K562 (cell line): ENCODE measurements at regions not wholly inside any gene's neighbourhood (a gene's known extent, or its start where the extent isn't known, plus 50 kb on each side); places are given as distances from the start of the nearest gene placed in this dataset.

ENCODE experiments used
- ATAC-seq: fragments of 200-7000 bp; cut with Tn5 transposase; 3 replicates; pipeline ENCODE4 v1.9.1; 2020; ENCODE audit warnings: moderate library complexity
- BruUV-seq: library from RNA; stranded (reverse); fragments of 400-500 nt; replicated peaks from 2 replicates; lab custom pipeline; 2021; lab: Mats Ljungman, UMichigan
- CTCF ChIA-PET: fragments of 300-600 bp; formaldehyde crosslinking; extraction: SDS; loops from one replicate; lab custom pipeline; 2021; ENCODE audit warnings: low intra/inter-chr PET ratio; lab: Yijun Ruan, JAX
- POLR2A ChIA-PET: fragments of 300-600, 350-650 bp; sonication (Branson Sonifier 250); formaldehyde crosslinking; extraction: SDS; loops from one replicate; lab custom pipeline; 2021; ENCODE audit warnings: antibody characterized with exemption, inconsistent platforms; lab: Yijun Ruan, JAX
- DNase-seq, 4 experiments: peaks; one replicate each; pipeline versions ENCODE4 v3.0.0 to v3.0.0-alpha.2; 2011 to 2018; ENCODE audit warnings: low spot score in 3 of 4, mixed read lengths in 3 of 4; ENCODE audit errors: extremely low read depth in 1 of 4
- FAIRE-seq: peaks from 2 replicates; lab custom pipeline; 2011; peaks lifted over from hg19 to GRCh38; lab: Jason Lieb, UNC
- H2AFZ ChIP-seq: 2 replicates; pipeline ENCODE4 v1.6.0; 2011; ENCODE audit warnings: low read depth, low read length, control low read depth, inconsistent platforms
- H3K27ac ChIP-seq: fragments of 200-600 bp; 3 replicates; pipeline ENCODE4 v1.8.0; 2011; ENCODE audit warnings: low read depth, mild to moderate bottlenecking, control low read depth, inconsistent platforms, low read length, moderate library complexity, mixed read lengths; ENCODE audit errors: extremely low read depth
- H3K27me3 ChIP-seq, 2 experiments: fragments of 300-600 bp in 1 of 2; 2 replicates in 1 of 2; 3 replicates in 1 of 2; pipeline versions ENCODE4 v1.6.0 to v1.8.0; 2011; ENCODE audit warnings: inconsistent platforms in 2 of 2, low read length in 2 of 2, mild to moderate bottlenecking in 1 of 2, mixed read lengths in 1 of 2, moderate library complexity in 1 of 2; ENCODE audit not compliant: control insufficient read depth in 2 of 2, insufficient read depth in 2 of 2
- H3K36me3 ChIP-seq: fragments of 300-600 bp; 3 replicates; pipeline ENCODE4 v1.8.0; 2011; ENCODE audit warnings: mild to moderate bottlenecking, low read length, inconsistent platforms; ENCODE audit not compliant: control insufficient read depth, insufficient read depth
- H3K4me1 ChIP-seq, 2 experiments: fragments of 200-600 bp in 1 of 2; replicated peaks in 1 of 2; 2 replicates in 1 of 2; 3 replicates in 1 of 2; pipeline versions ENCODE4 v1.5.1 to v1.8.0; 2011; ENCODE audit warnings: inconsistent platforms in 2 of 2, low read length in 2 of 2, mild to moderate bottlenecking in 1 of 2, mixed read lengths in 1 of 2, moderate library complexity in 1 of 2; ENCODE audit not compliant: control insufficient read depth in 2 of 2, insufficient read depth in 2 of 2
- H3K4me2 ChIP-seq: 2 replicates; pipeline ENCODE4 v1.6.1; 2011; ENCODE audit warnings: low read length, control low read depth, inconsistent platforms, mixed read lengths; ENCODE audit not compliant: insufficient read depth
- H3K4me3 ChIP-seq: fragments of 200-600 bp; sonication (generic), shearing (Covaris generic); 2 replicates; pipeline ENCODE4 v1.5.1; 2016; ENCODE audit warnings: control low read depth, inconsistent platforms
- H3K79me2 ChIP-seq: fragments of 200-600 bp; 3 replicates; pipeline ENCODE4 v1.8.0; 2011; ENCODE audit warnings: low read length, inconsistent platforms; ENCODE audit not compliant: control insufficient read depth, insufficient read depth
- H3K9ac ChIP-seq, 2 experiments: 2 replicates each; pipeline versions ENCODE4 v1.6.0 to v1.6.1; 2011; ENCODE audit warnings: low read depth in 2 of 2, low read length in 2 of 2, control low read depth in 1 of 2, inconsistent platforms in 1 of 2, mild to moderate bottlenecking in 1 of 2, mixed read lengths in 1 of 2; ENCODE audit not compliant: insufficient read depth in 1 of 2
- H3K9me1 ChIP-seq: one replicate; pipeline ENCODE4 v1.6.0; 2011; ENCODE audit warnings: inconsistent platforms, mild to moderate bottlenecking, low read length, moderate library complexity; ENCODE audit not compliant: control insufficient read depth, insufficient read depth
- H3K9me3 ChIP-seq: replicated peaks from 2 replicates; pipeline ENCODE4 v1.5.1; 2011; ENCODE audit warnings: low read depth, low read length, inconsistent platforms; ENCODE audit not compliant: control insufficient read depth, insufficient read depth
- H4K20me1 ChIP-seq: replicated peaks from 2 replicates; pipeline ENCODE4 v1.6.1; 2011; ENCODE audit warnings: low read length, inconsistent platforms, mixed read lengths; ENCODE audit not compliant: control insufficient read depth, insufficient read depth
- BRD9 ChIP-seq: fragments of 450-650 bp; IDR thresholded peaks from 2 replicates; pipeline ENCODE4 v1.6.1; 2018; ENCODE audit warnings: low read depth; ENCODE audit not compliant: partially characterized antibody
- C11orf30 ChIP-seq: fragments of 450-650 bp; IDR thresholded peaks from 2 replicates; pipeline ENCODE4 v1.6.1; 2016; ENCODE audit warnings: low read depth, mild to moderate bottlenecking
- CCAR2 ChIP-seq: fragments of 200-400 bp; formaldehyde crosslinking; IDR thresholded peaks from 2 replicates; pipeline ENCODE4 v1.6.1; 2017; ENCODE audit warnings: mild to moderate bottlenecking, low read depth, low read length
- CTBP1 ChIP-seq: fragments of 450-650 bp; IDR thresholded peaks from 2 replicates; pipeline ENCODE4 v1.6.1; 2016; ENCODE audit warnings: borderline replicate concordance
- ERF ChIP-seq: fragments of 450-650 bp; formaldehyde crosslinking; IDR thresholded peaks from 2 replicates; pipeline ENCODE4 v1.4.0; 2020; ENCODE audit warnings: mild to moderate bottlenecking, mixed read lengths
- GABPB2 ChIP-seq: fragments of 250-450 bp; sonication (Bioruptor Pico); conservative IDR thresholded peaks from 2 replicates; pipeline ENCODE4 v1.5.1; 2021; ENCODE audit warnings: mild to moderate bottlenecking
- MED1 ChIP-seq: sonication (generic); formaldehyde crosslinking; IDR thresholded peaks from 2 replicates; pipeline ENCODE4 v1.8.1; 2023; ENCODE audit warnings: missing genetic modification reagents, borderline replicate concordance
- RB1 ChIP-seq: fragments of 450-650 bp; IDR thresholded peaks from 2 replicates; pipeline ENCODE4 v1.6.1; 2017; ENCODE audit warnings: low read depth, mild to moderate bottlenecking
- RFX1 ChIP-seq: fragments of 450-650 bp; IDR thresholded peaks from 2 replicates; pipeline ENCODE4 v1.6.1; 2016; ENCODE audit warnings: mild to moderate bottlenecking, moderate library complexity
- SIX5 ChIP-seq, 2 experiments: IDR thresholded peaks; 2 replicates each; pipeline ENCODE4 v1.6.1; 2011; ENCODE audit warnings: low read length in 2 of 2, borderline replicate concordance in 1 of 2, low read depth in 1 of 2, mild to moderate bottlenecking in 1 of 2, moderate library complexity in 1 of 2; ENCODE audit not compliant: insufficient read depth in 1 of 2
- TRIM24 ChIP-seq, 2 experiments: fragments of 450-650 bp; IDR thresholded peaks; 2 replicates each; pipeline ENCODE4 v1.6.1; 2016
- USF2 ChIP-seq: sonication (generic); formaldehyde crosslinking; IDR thresholded peaks from 2 replicates; pipeline ENCODE4 v1.5.0; 2020; ENCODE audit warnings: missing genetic modification reagents
- ZC3H8 ChIP-seq: fragments of 450-650 bp; IDR thresholded peaks from 2 replicates; pipeline ENCODE4 v1.6.1; 2017
- ZNF316 ChIP-seq: fragments of 450-650 bp; IDR thresholded peaks from 2 replicates; pipeline ENCODE4 v1.6.1; 2016
- WGBS: fragments of 100-300 bp; shearing (Covaris generic); methylation state at CpG from one replicate; pipeline ENCODE4 v1.1.6; 2016; ENCODE audit warnings: low coverage, mixed read lengths; ENCODE audit not compliant: insufficient coverage; ENCODE audit errors: missing lambda C conversion rate; 5-methylcytosine and 5-hydroxymethylcytosine counted together
- in situ Hi-C: fragments of 300-500 bp; cut with MboI; formaldehyde crosslinking; loops from 4 replicates; pipeline ENCODE4 v1.15.0; 2018; ENCODE audit warnings: inconsistent platforms, mixed read lengths
- intact Hi-C: fragments of 100-400 bp; cut with micrococcal nuclease; formaldehyde crosslinking; loops from 2 replicates; pipeline ENCODE4 v1.14.2; 2022

- H3K4me3 ChIP-seq, result no peak overlapping the region
- no peaks in the 10 kb centered on the region for H3K27me3 ChIP-seq
- H3K9me1 ChIP-seq, result no peaks in the 10 kb centered on the region
- H2AFZ ChIP-seq, result no peak overlapping the region
- no peaks in the 10 kb centered on the region for H3K79me2 ChIP-seq
- TF ChIP-seq ZNF316, result peak; percentile 66
- TF ChIP-seq C11orf30, result peak; percentile 37; the same call in 1 of the 2 replicates
- no peak for TF ChIP-seq RFX1
- no peak overlapping the region for H3K9ac ChIP-seq
- no peaks in the 10 kb centered on the region for H3K9me3 ChIP-seq
- no peaks in the 10 kb centered on the region for H3K36me3 ChIP-seq
- FAIRE-seq, result no peak
- POLR2A ChIA-PET, result no interaction called here
- CTCF ChIA-PET, result no interaction called here
- WGBS, result 20% methylated on average over 2 of the region's 2 CpGs
- no peak overlapping the region for H3K4me2 ChIP-seq
- no peak for ATAC-seq
- no peak overlapping the region for H3K27ac ChIP-seq
- no TSS peak for BruUV-seq
- DNase-seq, result no peak
- intact Hi-C loops (no loop called here), in situ Hi-C loops (no loop called here)
- H4K20me1 ChIP-seq, result no peaks in the 10 kb centered on the region
- H3K4me1 ChIP-seq, result no peaks in the 10 kb centered on the region
Observed at GRCh38 chr5:58138791-58139190, 321.1 kb downstream of the PLK2 start.

- ChIA-PET CTCF (no interaction called here), POLR2A (interaction anchor here (0.7 kb wide), 1 partner anchor 110 kb away, joined by 3 read pairs; no protein-coding TSS in a partner anchor)
- H2AFZ ChIP-seq, result no peak overlapping the region
- ATAC-seq (no peak), FAIRE-seq (no peak), DNase-seq (no peak)
- no peaks in the 10 kb centered on the region for H3K9me1 ChIP-seq
- H3K27ac ChIP-seq, result no peak overlapping the region
- no peak overlapping the region for H3K4me2 ChIP-seq
- BruUV-seq, result no TSS peak
- H3K27me3 ChIP-seq, result no peaks in the 10 kb centered on the region
- H4K20me1 ChIP-seq, result no peaks in the 10 kb centered on the region
- H3K36me3 ChIP-seq, result no peaks in the 10 kb centered on the region
- TF ChIP-seq GABPB2 (no peak), CTBP1 (no peak), MED1 (no peak), USF2 (CRISPR knock-in tag) (no peak), CCAR2 (no peak), TRIM24 (IDR thresholded peaks at IDR 0.05) (no peak), ERF (CRISPR knock-in tag) (no peak), BRD9 (no peak), ZC3H8 (no peak), SIX5 (IDR thresholded peaks at IDR 0.05; ENCODE audit: borderline replicate concordance in 1 of 2, insufficient read depth in 1 of 2, low read depth in 1 of 2, low read length in 2 of 2) (no peak), RB1 (no peak)
- H3K9me3 ChIP-seq, result no peaks in the 10 kb centered on the region
- in situ Hi-C loops, result no loop called here
- no peaks in the 10 kb centered on the region for H3K79me2 ChIP-seq
- intact Hi-C loops, result no loop called here
- no peak overlapping the region for H3K4me3 ChIP-seq
- H3K9ac ChIP-seq, result no peak overlapping the region
- WGBS, result 35% methylated on average over 5 of the region's 5 CpGs
- H3K4me1 ChIP-seq, result no peaks in the 10 kb centered on the region
Observed at GRCh38 chr5:58136406-58136805, 323.5 kb downstream of the PLK2 start.
